ENCODE measurements at regions not wholly inside any gene's neighbourhood (a gene's known extent, or its start where the extent isn't known, plus 50 kb on each side); places are given as distances from the start of the nearest gene placed in this dataset.

DNA sequence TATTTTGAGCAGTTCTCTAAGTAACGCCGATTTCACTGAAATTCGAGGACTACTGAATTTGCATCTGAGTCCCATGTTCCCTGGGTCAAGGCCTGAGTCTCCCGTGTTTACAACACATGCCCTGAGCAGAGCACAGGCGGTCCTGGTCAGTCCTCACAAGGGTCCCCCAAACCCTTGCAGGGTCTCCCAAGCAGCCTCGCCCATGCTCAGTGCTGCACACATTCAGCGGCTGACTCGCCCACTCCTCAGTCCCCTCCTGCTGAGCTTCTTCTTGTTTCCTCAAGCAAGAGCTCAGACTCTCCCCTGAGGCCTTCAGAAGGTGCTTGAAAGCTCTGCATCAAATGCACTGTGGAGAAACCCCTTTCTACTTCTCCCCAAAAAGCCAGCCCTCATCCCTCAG lies 114.6 kb downstream of the INHBB start:
- TF ChIP-seq, protein P1, sequence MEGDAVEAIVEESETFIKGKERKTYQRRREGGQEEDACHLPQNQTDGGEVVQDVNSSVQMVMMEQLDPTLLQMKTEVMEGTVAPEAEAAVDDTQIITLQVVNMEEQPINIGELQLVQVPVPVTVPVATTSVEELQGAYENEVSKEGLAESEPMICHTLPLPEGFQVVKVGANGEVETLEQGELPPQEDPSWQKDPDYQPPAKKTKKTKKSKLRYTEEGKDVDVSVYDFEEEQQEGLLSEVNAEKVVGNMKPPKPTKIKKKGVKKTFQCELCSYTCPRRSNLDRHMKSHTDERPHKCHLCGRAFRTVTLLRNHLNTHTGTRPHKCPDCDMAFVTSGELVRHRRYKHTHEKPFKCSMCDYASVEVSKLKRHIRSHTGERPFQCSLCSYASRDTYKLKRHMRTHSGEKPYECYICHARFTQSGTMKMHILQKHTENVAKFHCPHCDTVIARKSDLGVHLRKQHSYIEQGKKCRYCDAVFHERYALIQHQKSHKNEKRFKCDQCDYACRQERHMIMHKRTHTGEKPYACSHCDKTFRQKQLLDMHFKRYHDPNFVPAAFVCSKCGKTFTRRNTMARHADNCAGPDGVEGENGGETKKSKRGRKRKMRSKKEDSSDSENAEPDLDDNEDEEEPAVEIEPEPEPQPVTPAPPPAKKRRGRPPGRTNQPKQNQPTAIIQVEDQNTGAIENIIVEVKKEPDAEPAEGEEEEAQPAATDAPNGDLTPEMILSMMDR (IDR thresholded peaks at IDR 0.05): no peak
- no peak for TF ChIP-seq POLR2A (IDR thresholded peaks at IDR 0.05)
- TF ChIP-seq POLR2AphosphoS5 (IDR thresholded peaks at IDR 0.05): no peak
